HepG2 (cell line): ENCODE measurements at regions not wholly inside any gene's neighbourhood (a gene's known extent, or its start where the extent isn't known, plus 50 kb on each side); places are given as distances from the start of the nearest gene placed in this dataset.

Experiments
- ATAC-seq: fragments of 200-7000 bp; cut with Tn5 transposase; 3 replicates; pipeline ENCODE4 v1.9.1; 2020; ENCODE audit warnings: mild to moderate bottlenecking, moderate library complexity
- BruUV-seq: library from RNA; stranded (reverse); fragments of 400-500 nt; replicated peaks from 2 replicates; lab custom pipeline; 2021; lab: Mats Ljungman, UMichigan
- CTCF ChIA-PET: fragments of 300-600 bp; formaldehyde crosslinking; extraction: SDS; loops from one replicate; lab custom pipeline; 2021; ENCODE audit warnings: low total read pairs, inconsistent platforms, low intra/inter-chr PET ratio; lab: Yijun Ruan, JAX
- POLR2A ChIA-PET: fragments of 350-600 bp; sonication (Branson Sonifier 250); formaldehyde crosslinking; loops from one replicate; lab custom pipeline; 2020; ENCODE audit warnings: antibody characterized with exemption, inconsistent platforms; lab: Yijun Ruan, JAX
- DNase-seq: peaks from one replicate; pipeline ENCODE4 v3.0.0-alpha.2; 2015; ENCODE audit warnings: low spot score
- FAIRE-seq: peaks from 3 replicates; lab custom pipeline; 2011; peaks lifted over from hg19 to GRCh38; lab: Jason Lieb, UNC
- H2AFZ ChIP-seq: one replicate; pipeline ENCODE4 v1.6.1; 2011; ENCODE audit warnings: low read length, inconsistent platforms
- H3K27ac ChIP-seq: fragments of 300-600 bp; 3 replicates; pipeline ENCODE4 v1.8.0; 2011; ENCODE audit warnings: mixed run types, mild to moderate bottlenecking, mixed read lengths, low read length, inconsistent platforms; ENCODE audit not compliant: insufficient read depth; ENCODE audit errors: extremely low read length
- H3K27me3 ChIP-seq, 2 experiments: fragments of 200-600 bp in 1 of 2; 2 replicates in 1 of 2; 3 replicates in 1 of 2; pipeline versions ENCODE4 v1.6.0 to v1.8.0; 2011; ENCODE audit warnings: low read length in 2 of 2, mild to moderate bottlenecking in 2 of 2, moderate library complexity in 2 of 2, inconsistent platforms in 1 of 2; ENCODE audit not compliant: insufficient read depth in 2 of 2, control insufficient read depth in 1 of 2
- H3K36me3 ChIP-seq, 2 experiments: fragments of 200-600 bp in 1 of 2; replicated peaks in 1 of 2; 2 replicates in 1 of 2; 3 replicates in 1 of 2; pipeline versions ENCODE4 v1.5.1 to v1.8.0; 2011; ENCODE audit warnings: low read length in 2 of 2, inconsistent platforms in 1 of 2; ENCODE audit not compliant: insufficient read depth in 2 of 2, control insufficient read depth in 1 of 2
- H3K4me1 ChIP-seq: 2 replicates; pipeline ENCODE4 v1.5.1; 2012; ENCODE audit warnings: low read length, inconsistent platforms; ENCODE audit not compliant: insufficient read depth
- H3K4me2 ChIP-seq: 2 replicates; pipeline ENCODE4 v1.6.0; 2011; ENCODE audit warnings: low read depth, low read length, inconsistent platforms
- H3K4me3 ChIP-seq, 3 experiments: fragments of 200-600 bp in 1 of 3; sonication (generic), shearing (Covaris generic) in 1 of 3; replicated peaks in 1 of 3; 2 replicates each; pipeline ENCODE4 v1.5.1; 2011 to 2016; ENCODE audit warnings: low read length in 3 of 3, inconsistent platforms in 2 of 3, low read depth in 2 of 3, mild to moderate bottlenecking in 2 of 3, control low read depth in 1 of 3, mixed read lengths in 1 of 3; ENCODE audit not compliant: insufficient read depth in 1 of 3
- H3K79me2 ChIP-seq: one replicate; pipeline ENCODE4 v1.6.1; 2011; ENCODE audit warnings: low read length, inconsistent platforms; ENCODE audit not compliant: insufficient read depth
- H3K9ac ChIP-seq: 2 replicates; pipeline ENCODE4 v1.6.0; 2011; ENCODE audit warnings: mild to moderate bottlenecking, low read depth, low read length, inconsistent platforms; ENCODE audit not compliant: insufficient read depth
- H3K9me3 ChIP-seq: 2 replicates; pipeline ENCODE4 v1.5.1; 2012; ENCODE audit warnings: mild to moderate bottlenecking, low read length
- H4K20me1 ChIP-seq: 2 replicates; pipeline ENCODE4 v1.6.0; 2011; ENCODE audit warnings: inconsistent platforms, mild to moderate bottlenecking, low read length, moderate library complexity; ENCODE audit not compliant: insufficient read depth
- AHDC1 ChIP-seq: sonication (generic); formaldehyde crosslinking; IDR thresholded peaks from 2 replicates; pipeline ENCODE4 v1.5.1; 2020; ENCODE audit warnings: mild to moderate bottlenecking, missing genetic modification reagents, borderline replicate concordance
- BHLHE40 ChIP-seq: IDR thresholded peaks from 2 replicates; pipeline ENCODE4 v1.6.1; 2011; ENCODE audit warnings: low read length, improper control_type of control experiment
- E2F2 ChIP-seq: sonication (generic); formaldehyde crosslinking; IDR thresholded peaks from 2 replicates; pipeline ENCODE4 v1.4.0; 2020; ENCODE audit warnings: missing genetic modification reagents, borderline replicate concordance
- HNRNPK ChIP-seq: fragments of 200-400 bp; formaldehyde crosslinking; IDR thresholded peaks from 2 replicates; pipeline ENCODE4 v1.6.1; 2018; ENCODE audit warnings: low read length, low read depth, moderate library complexity, mild to moderate bottlenecking; ENCODE audit not compliant: poor library complexity, severe bottlenecking
- JDP2 ChIP-seq: sonication (generic); formaldehyde crosslinking; IDR thresholded peaks from 2 replicates; pipeline ENCODE4 v1.8.1; 2022; ENCODE audit warnings: missing genetic modification reagents, borderline replicate concordance
- PCBP2 ChIP-seq: fragments of 200-400 bp; formaldehyde crosslinking; optimal IDR thresholded peaks from 2 replicates; pipeline ENCODE3; 2018; ENCODE audit warnings: low read length, low read depth; ENCODE audit not compliant: poor library complexity, severe bottlenecking
- TRIM22 ChIP-seq: fragments of 450-650 bp; IDR thresholded peaks from 2 replicates; pipeline ENCODE4 v1.6.1; 2017
- ZNF234 ChIP-seq: sonication (generic); formaldehyde crosslinking; conservative IDR thresholded peaks from 2 replicates; pipeline ENCODE4 v1.5.1; 2020; ENCODE audit warnings: mild to moderate bottlenecking, missing genetic modification reagents
- ZNF24 ChIP-seq: fragments of 450-650 bp; IDR thresholded peaks from 2 replicates; pipeline ENCODE4 v1.6.1; 2017; ENCODE audit warnings: antibody characterized with exemption, mild to moderate bottlenecking
- ZNF546 ChIP-seq: sonication (generic); formaldehyde crosslinking; conservative IDR thresholded peaks from 2 replicates; pipeline ENCODE4 v1.8.1; 2023; ENCODE audit warnings: mild to moderate bottlenecking, missing genetic modification reagents
- ZNF775 ChIP-seq: sonication (generic); formaldehyde crosslinking; IDR thresholded peaks from 2 replicates; pipeline ENCODE4 v1.4.0; 2020; ENCODE audit warnings: missing genetic modification reagents, mild to moderate bottlenecking, moderate library complexity, borderline replicate concordance
- WGBS: methylation state at CpG from one replicate; pipeline ENCODE4 v1.1.6; 2017; ENCODE audit warnings: low lambda C conversion rate; 5-methylcytosine and 5-hydroxymethylcytosine counted together
- in situ Hi-C: cut with HindIII; loops from 2 replicates; pipeline ENCODE4 v1.10.0; 2017; ENCODE audit warnings: low pct_unique_long_range_greater_than_20kb; ENCODE audit not compliant: extremely low pct_ligation_motif_present
- intact Hi-C: fragments of 100-400 bp; cut with micrococcal nuclease; formaldehyde crosslinking; loops from one replicate; pipeline ENCODE4 v1.10.0; 2022; ENCODE audit not compliant: unreplicated experiment

- Histone ChIP-seq H3K4me3 (no peak overlapping the region), H3K9ac (no peak overlapping the region), H3K27me3 (no peaks in the 10 kb centered on the region; a peak in 1 of 5 replicates), H3K9me3 (no peaks in the 10 kb centered on the region), H2AFZ (no peak overlapping the region), H3K79me2 (no peaks in the 10 kb centered on the region), H3K4me2 (peak overlapping the region; percentile 84), H3K36me3 (no peaks in the 10 kb centered on the region), H3K4me1 (peaks cover 28% of the 10 kb centered on the region), H4K20me1 (no peaks in the 10 kb centered on the region), H3K27ac (no peak overlapping the region)
- no peak for FAIRE-seq
- WGBS, result 18% methylated on average over 5 of the region's 5 CpGs
- intact Hi-C loops (no loop called here), in situ Hi-C loops (no loop called here)
- TF ChIP-seq E2F2 (CRISPR knock-in tag) (no peak), ZNF24 (no peak), ZNF546 (CRISPR knock-in tag) (no peak), ZNF234 (CRISPR knock-in tag) (no peak), HNRNPK (peak; percentile 82), PCBP2 (peak; percentile 43)
- no peak for DNase-seq
- ChIA-PET POLR2A (no interaction called here), CTCF (no interaction called here)
- no peak for ATAC-seq
- BruUV-seq, result no TSS peak
Measured at GRCh38 chr4:26239801-26240200, 81.0 kb upstream of the RBPJ start.

- CTCF ChIA-PET, result no interaction called here
- FAIRE-seq, result no peak
- no TSS peak for BruUV-seq
- no peak for TF ChIP-seq BHLHE40
- TF ChIP-seq TRIM22, result no peak
- TF ChIP-seq JDP2 (CRISPR knock-in tag), result no peak
- no peak for TF ChIP-seq ZNF775
- no peak for TF ChIP-seq AHDC1 (CRISPR knock-in tag)
Measured at GRCh38 chr4:26241179-26241578, 79.6 kb upstream of the RBPJ start.

More at GRCh38 chr4:26241179-26241578, 79.6 kb upstream of the RBPJ start:
- Histone ChIP-seq H3K9me3 (no peaks in the 10 kb centered on the region), H3K4me1 (peaks cover 28% of the 10 kb centered on the region), H3K27me3 (no peaks in the 10 kb centered on the region; a peak in 1 of 5 replicates), H3K79me2 (no peaks in the 10 kb centered on the region), H3K4me2 (no peak overlapping the region), H3K9ac (no peak overlapping the region), H3K4me3 (no peak overlapping the region), H3K36me3 (no peaks in the 10 kb centered on the region), H4K20me1 (no peaks in the 10 kb centered on the region), H2AFZ (no peak overlapping the region), H3K27ac (no peak overlapping the region)
- DNase-seq (no peak), ATAC-seq (no peak)
- intact Hi-C loops (no loop called here), in situ Hi-C loops (no loop called here)
- POLR2A ChIA-PET, result no interaction called here
- WGBS, result 34% methylated on average over 4 of the region's 4 CpGs
